HCT116 (cell line): ENCODE measurements at regions not wholly inside any gene's neighbourhood (a gene's known extent, or its start where the extent isn't known, plus 50 kb on each side); places are given as distances from the start of the nearest gene placed in this dataset.

ENCODE experiments used
- ATAC-seq: fragments of 200-7000 bp; cut with Tn5 transposase; 2 replicates; pipeline ENCODE4 v1.9.1; 2020; ENCODE audit warnings: mild to moderate bottlenecking, moderate library complexity
- BruUV-seq: library from RNA; stranded (reverse); fragments of 400-500 nt; replicated peaks from 2 replicates; lab custom pipeline; 2021; lab: Mats Ljungman, UMichigan
- CTCF ChIA-PET: fragments of 300-600 bp; sonication (Branson Sonifier 250); formaldehyde crosslinking; loops from one replicate; lab custom pipeline; 2021; ENCODE audit warnings: antibody characterized with exemption; lab: Charles Lee
- POLR2A ChIA-PET: fragments of 300-600, 350-600 bp; sonication (Branson Sonifier 250); formaldehyde crosslinking; loops from one replicate; lab custom pipeline; 2021; ENCODE audit warnings: antibody characterized with exemption; lab: Charles Lee
- RAD21 ChIA-PET, 2 experiments: fragments of 300-600 bp; sonication (Branson Sonifier 250); formaldehyde crosslinking; loops; one replicate each; lab custom pipeline; 2023; ENCODE audit warnings: low total read pairs in 2 of 2; ENCODE audit not compliant: uncharacterized antibody in 2 of 2, unreplicated experiment in 2 of 2, low non-redundant PET in 1 of 2; lab: Charles Lee
- DNase-seq: peaks from one replicate; pipeline ENCODE4 v3.0.0-alpha.2; 2010; ENCODE audit warnings: low read depth, low spot score
- H2AFZ ChIP-seq: fragments of 200-600 bp; shearing (Covaris generic), sonication (generic); 2 replicates; pipeline ENCODE4 v1.6.1; 2017; ENCODE audit warnings: low read depth, mixed run types, mixed read lengths, antibody characterized with exemption, low read length; ENCODE audit not compliant: poor library complexity, severe bottlenecking
- H3K27ac ChIP-seq: 2 replicates; pipeline ENCODE4 v1.5.1; 2012; ENCODE audit warnings: low read depth, low read length
- H3K27me3 ChIP-seq: fragments of 200-600 bp; sonication (generic); 2 replicates; pipeline ENCODE4 v1.6.1; 2016; ENCODE audit warnings: mixed run types, low read length, mixed read lengths; ENCODE audit not compliant: insufficient read depth
- H3K36me3 ChIP-seq, 2 experiments: fragments of 200-500 bp in 1 of 2; fragments of 200-600 bp in 1 of 2; sonication (Bioruptor generic) in 1 of 2; sonication (generic) in 1 of 2; 2 replicates each; pipeline versions ENCODE4 v1.5.1 to v1.6.1; 2014 to 2016; ENCODE audit warnings: low read length in 2 of 2, inconsistent platforms in 1 of 2, mixed read lengths in 1 of 2, mixed run types in 1 of 2; ENCODE audit not compliant: insufficient read depth in 2 of 2, control insufficient read depth in 1 of 2
- H3K4me1 ChIP-seq, 2 experiments: fragments of 200-600 bp in 1 of 2; sonication (generic) in 1 of 2; 2 replicates each; pipeline versions ENCODE4 v1.5.1 to v1.6.1; 2012 to 2017; ENCODE audit warnings: low read length in 2 of 2, inconsistent platforms in 1 of 2, mild to moderate bottlenecking in 1 of 2, mixed read lengths in 1 of 2, mixed run types in 1 of 2, moderate library complexity in 1 of 2; ENCODE audit not compliant: insufficient read depth in 2 of 2, control insufficient read depth in 1 of 2
- H3K4me2 ChIP-seq: fragments of 200-600 bp; sonication (generic); 2 replicates; pipeline ENCODE4 v1.6.1; 2017; ENCODE audit warnings: mixed run types, low read length, mixed read lengths
- H3K4me3 ChIP-seq, 2 experiments: fragments of 200-600 bp in 1 of 2; sonication (generic) in 1 of 2; replicated peaks in 1 of 2; 2 replicates each; pipeline ENCODE4 v1.5.1; 2011 to 2016; ENCODE audit warnings: low read length in 2 of 2, control low read depth in 1 of 2, low read depth in 1 of 2, mild to moderate bottlenecking in 1 of 2, mixed read lengths in 1 of 2, mixed run types in 1 of 2
- H3K79me2 ChIP-seq: fragments of 200-600 bp; sonication (generic); 2 replicates; pipeline ENCODE4 v1.6.1; 2017; ENCODE audit warnings: mild to moderate bottlenecking, mixed run types, low read length, moderate library complexity, mixed read lengths; ENCODE audit not compliant: insufficient read depth
- H3K9ac ChIP-seq: fragments of 200-600 bp; sonication (generic); 2 replicates; pipeline ENCODE4 v1.6.1; 2016; ENCODE audit warnings: low read length, mixed read lengths
- H3K9me2 ChIP-seq: fragments of 200-600 bp; sonication (generic), shearing (Covaris generic); 2 replicates; pipeline ENCODE4 v1.6.1; 2017; ENCODE audit warnings: mixed run types, mild to moderate bottlenecking, moderate library complexity; ENCODE audit not compliant: insufficient read depth
- H3K9me3 ChIP-seq, 2 experiments: fragments of 200-500 bp in 1 of 2; fragments of 200-600 bp in 1 of 2; sonication (Bioruptor generic) in 1 of 2; sonication (generic) in 1 of 2; 2 replicates each; pipeline ENCODE4 v1.6.1; 2014 to 2017; ENCODE audit warnings: low read length in 2 of 2, mixed read lengths in 2 of 2, inconsistent platforms in 1 of 2, low read depth in 1 of 2, mild to moderate bottlenecking in 1 of 2, mixed run types in 1 of 2, moderate library complexity in 1 of 2; ENCODE audit not compliant: control insufficient read depth in 1 of 2, insufficient read depth in 1 of 2
- H4K20me1 ChIP-seq: fragments of 200-600 bp; sonication (generic), shearing (Covaris generic); 2 replicates; pipeline ENCODE4 v1.6.1; 2017; ENCODE audit warnings: mixed run types, mild to moderate bottlenecking, moderate library complexity; ENCODE audit not compliant: insufficient read depth
- CBX3 ChIP-seq: IDR thresholded peaks from 2 replicates; pipeline ENCODE4 v1.6.1; 2012; ENCODE audit warnings: low read depth
- CEBPB ChIP-seq: IDR thresholded peaks from 2 replicates; pipeline ENCODE4 v1.6.1; 2012; ENCODE audit warnings: low read depth
- ELF1 ChIP-seq: IDR thresholded peaks from 2 replicates; pipeline ENCODE4 v1.6.1; 2012; ENCODE audit warnings: low read depth, borderline replicate concordance
- FOSL1 ChIP-seq: IDR thresholded peaks from 2 replicates; pipeline ENCODE4 v1.6.1; 2012; ENCODE audit warnings: low read depth
- MAX ChIP-seq: IDR thresholded peaks from 2 replicates; pipeline ENCODE4 v1.6.1; 2012
- POLR2A ChIP-seq: IDR thresholded peaks from 2 replicates; pipeline ENCODE4 v1.7.0; 2011; ENCODE audit warnings: borderline replicate concordance; ENCODE audit not compliant: insufficient read depth, insufficient read length; ENCODE audit errors: extremely low read depth
- SIN3A ChIP-seq: IDR thresholded peaks from 2 replicates; pipeline ENCODE4 v1.6.1; 2012; ENCODE audit warnings: low read depth
- TCF7L2 ChIP-seq: IDR thresholded peaks from 2 replicates; pipeline ENCODE4 v1.7.0; 2011; ENCODE audit warnings: borderline replicate concordance, inconsistent platforms; ENCODE audit not compliant: insufficient read depth, insufficient read length; ENCODE audit errors: extremely low read depth
- ZBTB33 ChIP-seq: IDR thresholded peaks from 2 replicates; pipeline ENCODE4 v1.6.1; 2011; ENCODE audit warnings: mild to moderate bottlenecking, low read length, moderate library complexity; ENCODE audit not compliant: insufficient replicate concordance; ENCODE audit errors: extremely low read depth
- intact Hi-C: fragments of 100-400 bp; cut with micrococcal nuclease; formaldehyde crosslinking; loops from 2 replicates; pipeline ENCODE4 v1.10.0; 2022

- RAD21 ChIA-PET: no interaction called here
- no TSS peak for BruUV-seq
- intact Hi-C loops: no loop called here
- H4K20me1 ChIP-seq: no peaks in the 10 kb centered on the region
- no peaks in the 10 kb centered on the region for H3K9me3 ChIP-seq
- no peaks in the 10 kb centered on the region for H3K27me3 ChIP-seq
- no peaks in the 10 kb centered on the region for H3K4me1 ChIP-seq
- no peak overlapping the region for H3K9ac ChIP-seq
- no peak for TF ChIP-seq FOSL1
- TF ChIP-seq ELF1: no peak
- no peak for TF ChIP-seq POLR2A
- no peak for TF ChIP-seq CEBPB
- TF ChIP-seq ZBTB33: no peak
- no peak for TF ChIP-seq TCF7L2
- no peak for TF ChIP-seq CBX3
- no peak overlapping the region for H3K4me2 ChIP-seq
- POLR2A ChIA-PET: no interaction called here
- H3K4me3 ChIP-seq: no peak overlapping the region
- no peaks in the 10 kb centered on the region for H3K79me2 ChIP-seq
- CTCF ChIA-PET: no interaction called here
- H2AFZ ChIP-seq: no peak overlapping the region
- H3K27ac ChIP-seq: no peak overlapping the region
- DNase-seq: no peak
- no peaks in the 10 kb centered on the region for H3K36me3 ChIP-seq
- no peak for ATAC-seq
- H3K9me2 ChIP-seq: no peaks in the 10 kb centered on the region
These were observed 246.8 kb downstream of the TRAM1L1 start for GRCh38 chr4:116838609-116839008.

GRCh38 chr4:116829187-116829586 lies 256.2 kb downstream of the TRAM1L1 start:
- H3K4me3 ChIP-seq: no peak overlapping the region
- CTCF ChIA-PET: no interaction called here
- H3K4me1 ChIP-seq: no peaks in the 10 kb centered on the region
- H3K79me2 ChIP-seq: no peaks in the 10 kb centered on the region
- H3K36me3 ChIP-seq: no peaks in the 10 kb centered on the region
- no peak overlapping the region for H3K4me2 ChIP-seq
- TF ChIP-seq SIN3A (no peak), MAX (no peak), ZBTB33 (no peak), TCF7L2 (no peak)
- no TSS peak for BruUV-seq
- no peaks in the 10 kb centered on the region for H3K9me2 ChIP-seq
- H3K9me3 ChIP-seq: no peaks in the 10 kb centered on the region
- DNase-seq: no peak
- RAD21 ChIA-PET: no interaction called here
- no peak overlapping the region for H3K9ac ChIP-seq
- no peak overlapping the region for H3K27ac ChIP-seq
- intact Hi-C loops: no loop called here
- no peaks in the 10 kb centered on the region for H4K20me1 ChIP-seq
- POLR2A ChIA-PET: no interaction called here
- no peak for ATAC-seq
- no peak overlapping the region for H2AFZ ChIP-seq
- H3K27me3 ChIP-seq: no peaks in the 10 kb centered on the region
